GM23338 (cell line): ENCODE measurements at regions not wholly inside any gene's neighbourhood (a gene's known extent, or its start where the extent isn't known, plus 50 kb on each side); places are given as distances from the start of the nearest gene placed in this dataset.

Source experiments
- CTCF ChIP-seq, 2 experiments: fragments of 200-600 bp in 1 of 2; sonication (generic) in 1 of 2; conservative IDR thresholded peaks; 2 replicates each; pipeline versions ENCODE4 v1.5.1 to v1.6.1; 2016 to 2017; ENCODE audit warnings: antibody characterized with exemption in 2 of 2, low read depth in 2 of 2, mild to moderate bottlenecking in 2 of 2, moderate library complexity in 1 of 2
- JUNB ChIP-seq: IDR thresholded peaks from one replicate; pipeline ENCODE4 v1.6.1; 2016; ENCODE audit warnings: antibody characterized with exemption; ENCODE audit not compliant: unreplicated experiment

GRCh38 chr2:81148323-81148722 lies 843.8 kb upstream of the LRRTM1 start:
- 0 out of 4 replicates have a peak, but pooled peaks of 1 of the 2 experiments have one; percentile 7 for TF ChIP-seq CTCF (conservative IDR thresholded peaks at IDR 0.05; ENCODE audit: low read depth in 2 of 2)
- no peak for TF ChIP-seq JUNB
